ENCODE measurements at regions not wholly inside any gene's neighbourhood (a gene's known extent, or its start where the extent isn't known, plus 50 kb on each side); places are given as distances from the start of the nearest gene placed in this dataset.

GRCh38 chr10:78910886-78911285 lies 157.9 kb upstream of the ZMIZ1 start:
- TF ChIP-seq TARDBP (IDR thresholded peaks at IDR 0.05) (no peak), BHLHE40 (IDR thresholded peaks at IDR 0.05; ENCODE audit: borderline replicate concordance) (no peak), FOXK2 (IDR thresholded peaks at IDR 0.05) (no peak), ZNF384 (IDR thresholded peaks at IDR 0.05) (no peak), FOXM1 (IDR thresholded peaks at IDR 0.05; ENCODE audit: borderline replicate concordance) (no peak), SP1 (IDR thresholded peaks at IDR 0.05) (no peak), L3MBTL2 (conservative IDR thresholded peaks at IDR 0.05) (no peak), SUZ12 (IDR thresholded peaks at IDR 0.05) (no peak), NFRKB (IDR thresholded peaks at IDR 0.05) (no peak), FOXA1 (IDR thresholded peaks at IDR 0.05) (no peak)
- TF ChIP-seq, protein P1, sequence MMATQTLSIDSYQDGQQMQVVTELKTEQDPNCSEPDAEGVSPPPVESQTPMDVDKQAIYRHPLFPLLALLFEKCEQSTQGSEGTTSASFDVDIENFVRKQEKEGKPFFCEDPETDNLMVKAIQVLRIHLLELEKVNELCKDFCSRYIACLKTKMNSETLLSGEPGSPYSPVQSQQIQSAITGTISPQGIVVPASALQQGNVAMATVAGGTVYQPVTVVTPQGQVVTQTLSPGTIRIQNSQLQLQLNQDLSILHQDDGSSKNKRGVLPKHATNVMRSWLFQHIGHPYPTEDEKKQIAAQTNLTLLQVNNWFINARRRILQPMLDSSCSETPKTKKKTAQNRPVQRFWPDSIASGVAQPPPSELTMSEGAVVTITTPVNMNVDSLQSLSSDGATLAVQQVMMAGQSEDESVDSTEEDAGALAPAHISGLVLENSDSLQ (IDR thresholded peaks at IDR 0.05) = no peak

Measured in HEK293T (cell line).